ENCODE measurements at regions not wholly inside any gene's neighbourhood (a gene's known extent, or its start where the extent isn't known, plus 50 kb on each side); places are given as distances from the start of the nearest gene placed in this dataset.

DNA sequence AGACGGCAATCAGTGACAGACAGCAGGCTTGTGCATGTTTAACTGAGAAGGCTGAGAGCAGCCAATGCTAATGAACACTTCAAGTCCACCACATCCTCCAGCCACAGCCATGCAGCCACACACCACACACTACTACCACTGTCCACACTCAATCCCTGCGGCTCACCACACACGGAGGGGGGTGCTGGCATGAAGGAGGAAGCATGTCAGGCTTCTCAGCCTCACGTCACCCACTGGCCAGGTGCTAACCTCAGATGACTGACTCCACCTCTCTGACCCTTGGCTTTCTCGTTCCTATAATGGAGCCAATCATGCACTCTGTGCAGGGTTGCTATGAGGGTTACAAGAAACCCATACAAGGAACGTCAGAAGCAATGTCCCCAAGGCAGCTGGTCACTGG is 165.4 kb upstream of the RNF32 start:
- H3K27me3 ChIP-seq (ENCODE audit: insufficient read depth, low read length), result no peaks in the 10 kb centered on the region
- H4K20me1 ChIP-seq (ENCODE audit: insufficient read depth, low read length), result no peaks in the 10 kb centered on the region
- H3K36me3 Mint-ChIP-seq (ENCODE audit: low read depth, unreplicated experiment), result no peaks in the 10 kb centered on the region
- H3K4me3 Mint-ChIP-seq (ENCODE audit: unreplicated experiment), result no peak overlapping the region
- H3K4me3 ChIP-seq (ENCODE audit: insufficient read depth, low read depth, low read length), result no peak overlapping the region
- peak overlapping the region; percentile 32 for H3K4me2 ChIP-seq (ENCODE audit: low read length)
- no peaks in the 10 kb centered on the region for H3K79me2 ChIP-seq (ENCODE audit: insufficient read depth, low read length)
- H3K9me3 ChIP-seq (ENCODE audit: insufficient read depth, low read depth, low read length), result no peaks in the 10 kb centered on the region
- no peak overlapping the region for H3K27ac ChIP-seq (ENCODE audit: low read depth, low read length)
- H3K9me3 Mint-ChIP-seq (ENCODE audit: unreplicated experiment), result peaks cover 4% of the 10 kb centered on the region
- peaks cover 22% of the 10 kb centered on the region for H3K4me1 Mint-ChIP-seq (ENCODE audit: low read depth, unreplicated experiment)
- H3K9ac ChIP-seq (ENCODE audit: low read length), result no peak overlapping the region
- FAIRE-seq, result no peak
- no peak for TF ChIP-seq EZH2 (IDR thresholded peaks at IDR 0.05; ENCODE audit: insufficient read depth, low read length)
- TF ChIP-seq, protein P1, sequence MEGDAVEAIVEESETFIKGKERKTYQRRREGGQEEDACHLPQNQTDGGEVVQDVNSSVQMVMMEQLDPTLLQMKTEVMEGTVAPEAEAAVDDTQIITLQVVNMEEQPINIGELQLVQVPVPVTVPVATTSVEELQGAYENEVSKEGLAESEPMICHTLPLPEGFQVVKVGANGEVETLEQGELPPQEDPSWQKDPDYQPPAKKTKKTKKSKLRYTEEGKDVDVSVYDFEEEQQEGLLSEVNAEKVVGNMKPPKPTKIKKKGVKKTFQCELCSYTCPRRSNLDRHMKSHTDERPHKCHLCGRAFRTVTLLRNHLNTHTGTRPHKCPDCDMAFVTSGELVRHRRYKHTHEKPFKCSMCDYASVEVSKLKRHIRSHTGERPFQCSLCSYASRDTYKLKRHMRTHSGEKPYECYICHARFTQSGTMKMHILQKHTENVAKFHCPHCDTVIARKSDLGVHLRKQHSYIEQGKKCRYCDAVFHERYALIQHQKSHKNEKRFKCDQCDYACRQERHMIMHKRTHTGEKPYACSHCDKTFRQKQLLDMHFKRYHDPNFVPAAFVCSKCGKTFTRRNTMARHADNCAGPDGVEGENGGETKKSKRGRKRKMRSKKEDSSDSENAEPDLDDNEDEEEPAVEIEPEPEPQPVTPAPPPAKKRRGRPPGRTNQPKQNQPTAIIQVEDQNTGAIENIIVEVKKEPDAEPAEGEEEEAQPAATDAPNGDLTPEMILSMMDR (IDR thresholded peaks at IDR 0.05; ENCODE audit: insufficient read depth, low read depth, low read length), result no peak
- peak overlapping the region; percentile 81 for H3K27ac Mint-ChIP-seq (ENCODE audit: unreplicated experiment)
- no peaks in the 10 kb centered on the region for H3K36me3 ChIP-seq (ENCODE audit: insufficient read depth, low read length)
- DNase-seq (ENCODE audit: low read depth), result peak; percentile 16
- H2AFZ ChIP-seq (ENCODE audit: low read depth, low read length), result no peak overlapping the region
- peaks cover 20% of the 10 kb centered on the region for H3K27me3 Mint-ChIP-seq (ENCODE audit: low read depth, unreplicated experiment)
- peaks cover 13% of the 10 kb centered on the region for H3K4me1 ChIP-seq (ENCODE audit: insufficient read depth, low read length)

DNA sequence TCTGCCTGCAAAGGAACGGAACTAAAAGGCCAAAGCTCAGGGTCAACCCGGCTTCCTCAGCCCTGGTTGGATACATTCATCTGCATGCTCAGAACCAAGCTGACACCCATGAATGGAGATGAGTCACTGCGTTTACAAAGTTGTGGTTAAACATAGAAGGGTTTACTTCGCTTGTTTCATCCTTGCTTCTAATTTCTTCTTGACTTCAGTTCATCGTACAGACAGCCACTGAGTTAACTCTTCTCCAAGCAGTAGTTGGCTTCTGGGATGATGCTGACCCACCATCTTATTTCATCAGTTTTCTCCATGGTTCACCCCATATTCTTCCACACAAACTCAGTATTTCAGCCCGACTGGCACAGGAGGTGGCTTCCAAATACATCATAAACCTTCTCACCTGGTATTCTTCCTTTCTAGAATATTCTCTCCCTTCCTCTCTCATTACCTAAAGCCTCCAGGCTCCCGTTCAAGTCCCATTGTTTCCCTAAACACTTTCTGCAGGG is 166.3 kb upstream of the RNF32 start:
- Histone ChIP-seq H3K9ac (ENCODE audit: low read length) (no peak overlapping the region), H3K4me1 (ENCODE audit: insufficient read depth, low read length) (peaks cover 13% of the 10 kb centered on the region), H3K4me3 (ENCODE audit: insufficient read depth, low read depth, low read length) (no peak overlapping the region), H3K9me3 (ENCODE audit: insufficient read depth, low read depth, low read length) (no peaks in the 10 kb centered on the region), H4K20me1 (ENCODE audit: insufficient read depth, low read length) (no peaks in the 10 kb centered on the region), H3K4me2 (ENCODE audit: low read length) (peak overlapping the region; percentile 13), H2AFZ (ENCODE audit: low read depth, low read length) (no peak overlapping the region), H3K27ac (ENCODE audit: low read depth, low read length) (no peak overlapping the region), H3K36me3 (ENCODE audit: insufficient read depth, low read length) (no peaks in the 10 kb centered on the region), H3K79me2 (ENCODE audit: insufficient read depth, low read length) (no peaks in the 10 kb centered on the region), H3K27me3 (ENCODE audit: insufficient read depth, low read length) (no peaks in the 10 kb centered on the region)
- no peak for FAIRE-seq
- DNase-seq (ENCODE audit: low read depth), result peak; percentile 82
- Mint-ChIP-seq H3K27ac (ENCODE audit: unreplicated experiment) (peak overlapping the region; percentile 90), H3K9me3 (ENCODE audit: unreplicated experiment) (peaks cover 4% of the 10 kb centered on the region), H3K4me3 (ENCODE audit: unreplicated experiment) (no peak overlapping the region), H3K4me1 (ENCODE audit: low read depth, unreplicated experiment) (peaks cover 22% of the 10 kb centered on the region), H3K36me3 (ENCODE audit: low read depth, unreplicated experiment) (no peaks in the 10 kb centered on the region), H3K27me3 (ENCODE audit: low read depth, unreplicated experiment) (peaks cover 14% of the 10 kb centered on the region)
- TF ChIP-seq EZH2 (IDR thresholded peaks at IDR 0.05; ENCODE audit: insufficient read depth, low read length), result no peak

DNA sequence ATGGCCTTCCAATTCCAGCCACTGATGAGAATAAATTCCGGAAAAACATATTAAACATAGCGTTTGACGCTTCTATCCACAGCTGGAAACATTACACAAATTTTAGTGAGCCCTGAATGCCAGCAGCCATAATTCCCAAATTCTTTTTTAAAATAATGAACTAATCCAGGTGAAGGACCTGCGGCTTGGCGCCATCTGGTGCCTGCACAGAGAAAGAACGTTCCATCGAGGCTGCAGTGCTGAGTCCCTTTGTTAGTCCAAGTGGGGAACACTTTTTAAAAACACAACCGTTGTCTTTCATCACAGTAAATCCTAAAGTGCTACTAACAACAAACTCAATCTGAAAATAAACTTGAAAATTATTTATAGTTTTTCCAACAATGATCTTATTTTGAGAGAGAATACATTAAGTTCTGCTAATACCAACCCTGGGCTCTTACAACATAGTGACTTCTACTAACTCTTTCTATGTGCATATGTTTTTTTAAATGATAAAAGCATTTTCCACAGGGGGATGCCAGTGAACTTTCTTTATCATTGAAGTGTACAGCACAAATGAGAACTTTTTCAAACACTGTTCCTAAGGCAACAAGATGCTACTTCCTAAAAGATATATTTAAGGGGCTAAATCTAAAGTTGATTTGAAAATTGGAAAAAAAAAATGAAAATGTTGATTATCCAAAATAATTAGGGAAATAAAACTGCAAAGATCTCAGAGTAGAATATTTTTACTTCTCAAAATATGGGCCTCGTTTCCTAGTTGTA is 166.9 kb upstream of the RNF32 start:
- Histone ChIP-seq H3K36me3 (ENCODE audit: insufficient read depth, low read length) (no peaks in the 10 kb centered on the region), H3K4me2 (ENCODE audit: low read length) (peak overlapping the region; percentile 13), H3K4me1 (ENCODE audit: insufficient read depth, low read length) (peaks cover 13% of the 10 kb centered on the region), H3K9me3 (ENCODE audit: insufficient read depth, low read depth, low read length) (no peaks in the 10 kb centered on the region), H3K27ac (ENCODE audit: low read depth, low read length) (no peak overlapping the region), H4K20me1 (ENCODE audit: insufficient read depth, low read length) (no peaks in the 10 kb centered on the region), H3K4me3 (ENCODE audit: insufficient read depth, low read depth, low read length) (no peak overlapping the region), H2AFZ (ENCODE audit: low read depth, low read length) (no peak overlapping the region), H3K9ac (ENCODE audit: low read length) (no peak overlapping the region), H3K27me3 (ENCODE audit: insufficient read depth, low read length) (no peaks in the 10 kb centered on the region), H3K79me2 (ENCODE audit: insufficient read depth, low read length) (no peaks in the 10 kb centered on the region)
- Mint-ChIP-seq H3K4me3 (ENCODE audit: unreplicated experiment) (no peak overlapping the region), H3K27ac (ENCODE audit: unreplicated experiment) (peak overlapping the region; percentile 90), H3K9me3 (ENCODE audit: unreplicated experiment) (peaks cover 4% of the 10 kb centered on the region), H3K27me3 (ENCODE audit: low read depth, unreplicated experiment) (peaks cover 14% of the 10 kb centered on the region), H3K4me1 (ENCODE audit: low read depth, unreplicated experiment) (peaks cover 22% of the 10 kb centered on the region), H3K36me3 (ENCODE audit: low read depth, unreplicated experiment) (no peaks in the 10 kb centered on the region)
- FAIRE-seq (peak; percentile 13), DNase-seq (ENCODE audit: low read depth) (peak; percentile 10)
- TF ChIP-seq, protein P1 (IDR thresholded peaks at IDR 0.05; ENCODE audit: insufficient read depth, low read depth, low read length), result peak; percentile 72
- no peak for TF ChIP-seq EZH2 (IDR thresholded peaks at IDR 0.05; ENCODE audit: insufficient read depth, low read length)
